ENCODE measurements at regions not wholly inside any gene's neighbourhood (a gene's known extent, or its start where the extent isn't known, plus 50 kb on each side); places are given as distances from the start of the nearest gene placed in this dataset.

DNA sequence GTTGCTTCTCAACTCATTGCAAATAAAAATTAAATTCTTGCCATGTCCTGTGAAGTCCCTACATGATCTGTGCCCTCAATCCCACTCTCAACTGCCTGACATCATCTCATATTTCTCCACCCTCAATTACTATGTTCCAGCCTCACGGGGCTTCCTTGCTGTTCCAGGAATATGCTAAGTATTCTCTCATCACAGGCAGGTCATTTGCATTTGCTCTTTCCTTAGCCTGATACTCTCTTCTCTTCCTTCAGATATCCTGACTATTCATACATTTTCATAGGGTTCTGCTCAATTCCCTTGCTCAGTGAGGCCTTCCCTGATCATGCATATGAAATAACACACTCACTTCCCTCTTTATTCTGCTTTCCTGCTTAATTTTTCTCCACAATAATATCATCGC is 135.1 kb upstream of the DAB2 start:
- WGBS, 4 donors = 79 to 84% (median 81%) methylated on average over 2 of the region's 2 CpGs
- intact Hi-C loops (cut with DNase I) = loop anchor here in 1 of 10 donors (10.0 kb wide), 1 partner anchor 345 kb away; the partner anchor contains the start of gene FYB1
- Histone ChIP-seq H3K9me3 (no peaks in the 10 kb centered on the region), H3K36me3 (no peaks in the 10 kb centered on the region), H3K27me3 (no peaks in the 10 kb centered on the region), H3K4me1 (no peaks in the 10 kb centered on the region), H3K4me3 (no peak overlapping the region), H3K27ac (no peak overlapping the region)
- DNase-seq (no peak), ATAC-seq (no peak)
- no peak for TF ChIP-seq POLR2A (IDR thresholded peaks at IDR 0.05)
- TF ChIP-seq, protein P1, sequence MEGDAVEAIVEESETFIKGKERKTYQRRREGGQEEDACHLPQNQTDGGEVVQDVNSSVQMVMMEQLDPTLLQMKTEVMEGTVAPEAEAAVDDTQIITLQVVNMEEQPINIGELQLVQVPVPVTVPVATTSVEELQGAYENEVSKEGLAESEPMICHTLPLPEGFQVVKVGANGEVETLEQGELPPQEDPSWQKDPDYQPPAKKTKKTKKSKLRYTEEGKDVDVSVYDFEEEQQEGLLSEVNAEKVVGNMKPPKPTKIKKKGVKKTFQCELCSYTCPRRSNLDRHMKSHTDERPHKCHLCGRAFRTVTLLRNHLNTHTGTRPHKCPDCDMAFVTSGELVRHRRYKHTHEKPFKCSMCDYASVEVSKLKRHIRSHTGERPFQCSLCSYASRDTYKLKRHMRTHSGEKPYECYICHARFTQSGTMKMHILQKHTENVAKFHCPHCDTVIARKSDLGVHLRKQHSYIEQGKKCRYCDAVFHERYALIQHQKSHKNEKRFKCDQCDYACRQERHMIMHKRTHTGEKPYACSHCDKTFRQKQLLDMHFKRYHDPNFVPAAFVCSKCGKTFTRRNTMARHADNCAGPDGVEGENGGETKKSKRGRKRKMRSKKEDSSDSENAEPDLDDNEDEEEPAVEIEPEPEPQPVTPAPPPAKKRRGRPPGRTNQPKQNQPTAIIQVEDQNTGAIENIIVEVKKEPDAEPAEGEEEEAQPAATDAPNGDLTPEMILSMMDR (IDR thresholded peaks at IDR 0.05) = no peak

DNA sequence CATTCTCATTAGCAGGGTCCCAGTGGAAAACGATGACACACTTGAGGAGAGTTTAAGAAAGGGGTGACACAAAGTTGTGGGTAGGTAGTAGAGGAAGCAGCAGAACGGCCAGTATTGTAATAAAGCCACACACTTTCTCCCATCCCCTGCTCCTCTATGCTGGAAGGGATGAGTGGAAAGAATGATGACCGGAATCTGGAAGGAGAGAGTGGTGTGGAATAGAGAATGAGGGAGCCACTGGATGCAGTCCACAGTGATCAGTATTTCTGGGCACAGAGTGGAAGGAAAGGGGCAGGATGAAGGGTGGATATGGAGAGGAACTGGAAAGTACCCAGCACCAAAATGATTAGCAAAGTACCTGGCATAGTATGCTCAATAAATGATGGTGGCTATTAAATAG is 133.8 kb upstream of the DAB2 start:
- intact Hi-C loops (cut with DNase I) = no loop called here
- no peaks in the 10 kb centered on the region for H3K27me3 ChIP-seq
- no peak overlapping the region for H3K4me3 ChIP-seq
- H3K36me3 ChIP-seq = no peaks in the 10 kb centered on the region
- H3K9me3 ChIP-seq = no peaks in the 10 kb centered on the region
- no peak overlapping the region for H3K27ac ChIP-seq
- ATAC-seq (no peak), DNase-seq (no peak)
- H3K4me1 ChIP-seq = no peaks in the 10 kb centered on the region
- WGBS, 4 donors = 58 to 82% (median 69%) methylated on average over 3 of the region's 3 CpGs
- TF ChIP-seq POLR2A (IDR thresholded peaks at IDR 0.05) = no peak
- TF ChIP-seq, protein P1 (IDR thresholded peaks at IDR 0.05) = no peak

DNA sequence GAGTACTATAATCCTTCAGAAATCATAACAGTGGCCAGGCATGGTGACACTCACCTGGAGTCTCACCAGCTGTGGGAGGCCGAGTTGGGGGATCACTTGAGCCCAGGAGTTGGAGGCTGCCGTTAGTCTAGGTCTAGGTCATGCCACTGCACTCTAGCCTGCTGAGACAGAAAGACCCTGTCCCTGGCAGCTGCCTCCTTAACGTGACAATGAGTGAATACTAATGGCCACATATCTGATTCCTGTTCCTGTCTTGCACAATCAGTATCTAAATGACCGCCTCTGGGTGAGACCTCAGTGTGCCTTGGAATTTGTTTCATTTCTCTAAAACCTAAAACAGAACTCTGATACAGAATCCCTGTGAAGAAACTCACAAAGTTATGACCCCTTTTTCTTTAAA is 131.0 kb upstream of the DAB2 start:
- Histone ChIP-seq H3K36me3 (no peaks in the 10 kb centered on the region), H3K4me1 (no peaks in the 10 kb centered on the region), H3K9me3 (no peaks in the 10 kb centered on the region), H3K27me3 (no peaks in the 10 kb centered on the region), H3K27ac (no peak overlapping the region), H3K4me3 (no peak overlapping the region)
- ATAC-seq = peak in 1 of 4 donors; percentile 24
- no peak for TF ChIP-seq POLR2A (IDR thresholded peaks at IDR 0.05)
- TF ChIP-seq, protein P1 (IDR thresholded peaks at IDR 0.05) = no peak
- no peak for DNase-seq
- 63 to 81% (median 72%) methylated on average over 4 of the region's 4 CpGs for WGBS, 4 donors
- intact Hi-C loops (cut with DNase I) = no loop called here

DNA sequence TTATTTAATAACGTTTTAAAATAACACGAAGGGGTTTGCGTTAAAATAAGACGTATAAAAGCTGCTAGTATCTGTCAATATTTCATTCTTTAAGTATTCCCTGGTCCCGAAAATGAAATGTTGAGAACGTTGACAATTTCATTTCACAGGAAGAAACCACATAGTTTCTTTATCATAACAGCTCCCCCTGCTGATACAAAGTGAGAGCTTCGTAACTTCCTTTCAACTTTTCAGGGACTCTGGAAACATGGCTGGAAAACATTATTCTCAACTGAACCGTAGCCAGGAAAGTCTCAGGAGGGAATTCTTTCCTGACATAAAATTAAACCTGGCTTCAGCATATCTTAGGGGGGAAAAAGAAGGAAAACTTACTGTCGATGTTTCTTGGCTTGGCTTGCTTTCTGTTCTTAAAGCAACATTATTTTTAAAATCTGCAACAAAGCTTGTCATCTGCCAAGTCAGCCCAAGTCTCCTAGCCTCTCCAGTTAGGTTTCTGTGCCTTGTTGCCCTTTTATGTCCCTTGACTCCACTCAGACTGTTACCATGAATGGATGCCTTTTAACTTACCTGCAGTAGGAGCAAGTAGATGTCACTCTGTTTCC is 122.9 kb upstream of the DAB2 start:
- DNase-seq = peak in 2 of 5 donors; percentile 62 to 72
- H3K27ac ChIP-seq = no peak overlapping the region
- ATAC-seq = peak; percentile 25 to 76 (median 63)
- TF ChIP-seq, protein P1 (IDR thresholded peaks at IDR 0.05) = peak; percentile 61 to 87 (median 74)
- no peak for TF ChIP-seq POLR2A (IDR thresholded peaks at IDR 0.05)
- H3K36me3 ChIP-seq = no peaks in the 10 kb centered on the region
- H3K4me3 ChIP-seq = peak overlapping the region in 2 of 12 donors; percentile 6 to 15
- H3K27me3 ChIP-seq = no peaks in the 10 kb centered on the region
- H3K4me1 ChIP-seq = peaks cover 0 to 28% (median 7%) of the 10 kb centered on the region in 12 donors
- 1 to 3% (median 2%) methylated on average over 9 of the region's 9 CpGs for WGBS, 4 donors
- intact Hi-C loops (cut with DNase I) = loop anchor here (1.0 to 10.0 kb wide), 12 partner anchors 81 to 333 kb away; partner anchors contain the start of genes DAB2 (in 5 of the 10) and FYB1 (in 5 of the 10)
- H3K9me3 ChIP-seq = no peaks in the 10 kb centered on the region

Measured in heart left ventricle (tissue), 16 donors.